ENCODE measurements at regions not wholly inside any gene's neighbourhood (a gene's known extent, or its start where the extent isn't known, plus 50 kb on each side); places are given as distances from the start of the nearest gene placed in this dataset.

DNA sequence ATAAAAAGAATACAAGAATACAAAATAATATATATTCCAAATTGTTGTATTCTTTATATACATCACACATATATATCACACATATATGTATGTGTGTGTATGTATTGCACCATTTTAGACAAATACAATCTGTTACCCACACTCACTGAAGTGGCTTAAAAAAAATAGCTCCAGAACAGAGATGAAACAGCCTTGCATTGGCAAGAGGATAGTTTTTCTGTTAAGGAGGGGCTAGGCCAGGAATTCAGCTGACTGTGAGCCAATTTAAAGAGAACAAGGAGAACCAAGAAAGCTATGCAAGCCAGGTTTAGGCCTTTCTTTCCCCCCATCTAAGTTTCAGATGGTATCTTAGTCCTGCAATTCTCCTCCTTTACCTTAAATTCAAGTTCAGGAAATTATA lies 257.5 kb downstream of the MZT1 start:
- no peaks in the 10 kb centered on the region for H3K4me1 Mint-ChIP-seq (ENCODE audit: unreplicated experiment)
- TF ChIP-seq, protein P1, sequence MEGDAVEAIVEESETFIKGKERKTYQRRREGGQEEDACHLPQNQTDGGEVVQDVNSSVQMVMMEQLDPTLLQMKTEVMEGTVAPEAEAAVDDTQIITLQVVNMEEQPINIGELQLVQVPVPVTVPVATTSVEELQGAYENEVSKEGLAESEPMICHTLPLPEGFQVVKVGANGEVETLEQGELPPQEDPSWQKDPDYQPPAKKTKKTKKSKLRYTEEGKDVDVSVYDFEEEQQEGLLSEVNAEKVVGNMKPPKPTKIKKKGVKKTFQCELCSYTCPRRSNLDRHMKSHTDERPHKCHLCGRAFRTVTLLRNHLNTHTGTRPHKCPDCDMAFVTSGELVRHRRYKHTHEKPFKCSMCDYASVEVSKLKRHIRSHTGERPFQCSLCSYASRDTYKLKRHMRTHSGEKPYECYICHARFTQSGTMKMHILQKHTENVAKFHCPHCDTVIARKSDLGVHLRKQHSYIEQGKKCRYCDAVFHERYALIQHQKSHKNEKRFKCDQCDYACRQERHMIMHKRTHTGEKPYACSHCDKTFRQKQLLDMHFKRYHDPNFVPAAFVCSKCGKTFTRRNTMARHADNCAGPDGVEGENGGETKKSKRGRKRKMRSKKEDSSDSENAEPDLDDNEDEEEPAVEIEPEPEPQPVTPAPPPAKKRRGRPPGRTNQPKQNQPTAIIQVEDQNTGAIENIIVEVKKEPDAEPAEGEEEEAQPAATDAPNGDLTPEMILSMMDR (IDR thresholded peaks at IDR 0.05): no peak
- H3K36me3 Mint-ChIP-seq (ENCODE audit: unreplicated experiment): no peaks in the 10 kb centered on the region
- peaks cover 14% of the 10 kb centered on the region for H3K27me3 Mint-ChIP-seq (ENCODE audit: unreplicated experiment)
- no peak overlapping the region for H3K27ac Mint-ChIP-seq (ENCODE audit: unreplicated experiment)
- H3K4me3 Mint-ChIP-seq (ENCODE audit: unreplicated experiment): no peak overlapping the region
- H3K9me3 Mint-ChIP-seq (ENCODE audit: unreplicated experiment): no peaks in the 10 kb centered on the region
- no peak for DNase-seq (ENCODE audit: extremely low spot score, unreplicated experiment)

DNA sequence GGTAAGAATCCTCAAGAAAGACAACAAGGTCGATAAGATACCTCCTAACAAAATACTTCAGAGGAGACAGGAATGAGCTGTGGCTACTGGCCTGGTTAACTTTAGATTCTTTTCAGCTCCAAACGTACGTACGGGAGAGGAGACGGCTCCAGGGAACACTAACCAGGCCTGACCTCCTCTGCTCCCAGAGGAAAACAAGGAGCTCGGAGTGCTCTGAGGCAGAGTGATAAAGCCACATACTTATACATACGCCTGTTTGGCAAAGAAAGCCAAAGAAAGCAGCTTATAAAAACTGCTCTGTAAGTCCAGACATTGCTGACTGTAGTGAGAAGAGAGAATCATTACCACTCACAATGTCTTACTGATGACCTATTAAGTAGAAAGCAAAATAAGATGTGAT lies 263.9 kb downstream of the MZT1 start:
- Mint-ChIP-seq H3K9me3 (ENCODE audit: unreplicated experiment) (no peaks in the 10 kb centered on the region), H3K36me3 (ENCODE audit: unreplicated experiment) (no peaks in the 10 kb centered on the region), H3K4me3 (ENCODE audit: unreplicated experiment) (no peak overlapping the region), H3K27me3 (ENCODE audit: unreplicated experiment) (peaks cover 18% of the 10 kb centered on the region), H3K4me1 (ENCODE audit: unreplicated experiment) (peaks cover 9% of the 10 kb centered on the region), H3K27ac (ENCODE audit: unreplicated experiment) (no peak overlapping the region)
- TF ChIP-seq, protein P1 (IDR thresholded peaks at IDR 0.05): no peak
- DNase-seq (ENCODE audit: extremely low spot score, unreplicated experiment): no peak

DNA sequence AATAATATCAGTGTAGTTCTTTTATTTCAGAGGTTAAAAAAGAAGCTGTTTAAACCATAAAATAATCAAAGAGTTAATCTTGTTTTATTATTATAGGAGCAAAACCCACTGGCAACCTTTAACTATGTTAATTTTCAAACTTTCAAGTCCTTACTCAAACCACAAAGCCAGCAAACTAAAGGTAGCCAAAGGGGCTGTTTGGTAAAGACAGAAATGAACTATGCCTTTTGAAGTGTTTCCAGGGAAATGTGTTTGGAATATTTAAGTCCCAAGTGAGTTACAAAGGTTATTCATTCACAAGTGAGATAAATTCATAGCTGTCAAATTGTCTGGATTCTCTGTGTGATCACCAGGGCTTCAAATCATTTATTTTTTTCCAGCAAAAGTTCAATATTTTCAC lies 264.7 kb downstream of the MZT1 start:
- Mint-ChIP-seq H3K27ac (ENCODE audit: unreplicated experiment) (no peak overlapping the region), H3K36me3 (ENCODE audit: unreplicated experiment) (no peaks in the 10 kb centered on the region), H3K4me3 (ENCODE audit: unreplicated experiment) (no peak overlapping the region), H3K4me1 (ENCODE audit: unreplicated experiment) (peaks cover 9% of the 10 kb centered on the region), H3K27me3 (ENCODE audit: unreplicated experiment) (peaks cover 18% of the 10 kb centered on the region), H3K9me3 (ENCODE audit: unreplicated experiment) (no peaks in the 10 kb centered on the region)
- no peak for DNase-seq (ENCODE audit: extremely low spot score, unreplicated experiment)
- TF ChIP-seq, protein P1 (IDR thresholded peaks at IDR 0.05): no peak

DNA sequence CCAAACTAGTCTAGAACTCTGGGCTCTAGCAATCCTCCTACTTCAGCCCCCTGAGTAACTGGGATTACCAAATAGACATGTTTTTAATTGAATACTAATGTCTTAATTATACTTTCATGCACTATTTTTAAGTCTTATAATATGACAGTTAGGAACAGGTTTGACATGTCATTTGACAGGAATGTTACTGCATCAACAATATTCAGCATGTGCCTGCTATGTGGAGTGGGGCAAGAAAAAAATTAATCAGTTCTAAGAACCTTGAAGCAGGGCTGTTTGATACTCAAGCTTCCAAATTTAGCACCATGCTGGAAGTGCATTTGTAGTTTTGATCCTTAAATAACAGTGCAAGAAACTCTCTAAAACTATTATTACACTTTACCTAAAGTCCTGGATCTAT lies 265.3 kb downstream of the MZT1 start:
- TF ChIP-seq, protein P1 (IDR thresholded peaks at IDR 0.05): no peak
- no peaks in the 10 kb centered on the region for H3K36me3 Mint-ChIP-seq (ENCODE audit: unreplicated experiment)
- no peak for DNase-seq (ENCODE audit: extremely low spot score, unreplicated experiment)
- H3K4me1 Mint-ChIP-seq (ENCODE audit: unreplicated experiment): peaks cover 9% of the 10 kb centered on the region
- peaks cover 17% of the 10 kb centered on the region for H3K27me3 Mint-ChIP-seq (ENCODE audit: unreplicated experiment)
- H3K27ac Mint-ChIP-seq (ENCODE audit: unreplicated experiment): no peak overlapping the region
- H3K9me3 Mint-ChIP-seq (ENCODE audit: unreplicated experiment): no peaks in the 10 kb centered on the region
- H3K4me3 Mint-ChIP-seq (ENCODE audit: unreplicated experiment): no peak overlapping the region

DNA sequence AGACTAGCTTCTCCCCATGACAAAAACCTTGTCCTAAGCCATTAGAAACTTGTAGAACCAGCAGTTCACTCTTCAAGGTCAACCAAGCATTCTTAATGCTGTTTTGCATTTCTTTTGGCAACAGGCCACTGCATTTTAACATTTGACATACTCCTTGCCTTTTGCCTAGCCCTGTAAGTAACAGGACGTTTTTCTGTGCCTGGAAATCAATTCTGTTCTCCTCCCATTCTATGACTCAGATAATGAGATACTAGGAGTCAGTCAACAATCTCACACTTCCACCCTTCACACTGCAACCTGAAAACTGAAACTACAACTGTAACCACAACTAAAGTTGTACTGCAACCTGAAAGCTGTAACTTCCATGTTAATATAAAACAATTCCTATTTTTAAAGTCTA lies 268.7 kb downstream of the MZT1 start:
- H3K9me3 Mint-ChIP-seq (ENCODE audit: unreplicated experiment): no peaks in the 10 kb centered on the region
- H3K4me1 Mint-ChIP-seq (ENCODE audit: unreplicated experiment): peaks cover 5% of the 10 kb centered on the region
- H3K36me3 Mint-ChIP-seq (ENCODE audit: unreplicated experiment): no peaks in the 10 kb centered on the region
- no peak overlapping the region for H3K4me3 Mint-ChIP-seq (ENCODE audit: unreplicated experiment)
- DNase-seq (ENCODE audit: extremely low spot score, unreplicated experiment): no peak
- TF ChIP-seq, protein P1 (IDR thresholded peaks at IDR 0.05): no peak
- no peak overlapping the region for H3K27ac Mint-ChIP-seq (ENCODE audit: unreplicated experiment)
- peaks cover 17% of the 10 kb centered on the region for H3K27me3 Mint-ChIP-seq (ENCODE audit: unreplicated experiment)

Data from osteocyte (in vitro differentiated cells).